Immature natural killer cell (primary cell): ENCODE measurements at regions not wholly inside any gene's neighbourhood (a gene's known extent, or its start where the extent isn't known, plus 50 kb on each side); places are given as distances from the start of the nearest gene placed in this dataset.
"Not testable (repeated sequence)": the region's sequence is repeated elsewhere in the genome, so short reads cannot be mapped to it uniquely, and the experiment has no call there.

Source experiments
- DNase-seq, 3 donors: peaks; one replicate each; pipeline ENCODE4 v3.0.0; 2022; ENCODE audit warnings: mixed read lengths in 1 of 3
- H3K27ac Mint-ChIP-seq, 6 donors: one replicate each; pipeline ENCODE4 v1.8.0; 2020; ENCODE audit warnings: mixed read lengths in 6 of 6, mild to moderate bottlenecking in 5 of 6, inconsistent platforms in 4 of 6, moderate library complexity in 3 of 6
- H3K27me3 Mint-ChIP-seq, 3 donors: one replicate each; pipeline ENCODE4 v1.8.0; 2020 to 2021; ENCODE audit warnings: low read depth in 3 of 3, mild to moderate bottlenecking in 3 of 3, mixed read lengths in 3 of 3, moderate library complexity in 3 of 3, inconsistent platforms in 1 of 3
- H3K36me3 Mint-ChIP-seq, 3 donors: one replicate each; pipeline ENCODE4 v1.8.0; 2020; ENCODE audit warnings: mixed read lengths in 3 of 3, inconsistent platforms in 2 of 3, mild to moderate bottlenecking in 2 of 3
- H3K4me1 Mint-ChIP-seq, 2 donors: one replicate each; pipeline ENCODE4 v1.8.0; 2020; ENCODE audit warnings: inconsistent platforms in 2 of 2, mild to moderate bottlenecking in 2 of 2, mixed read lengths in 2 of 2, moderate library complexity in 1 of 2
- H3K4me3 Mint-ChIP-seq, 5 donors: one replicate each; pipeline ENCODE4 v1.8.0; 2020; ENCODE audit warnings: mild to moderate bottlenecking in 5 of 5, mixed read lengths in 5 of 5, inconsistent platforms in 3 of 5, moderate library complexity in 3 of 5
- H3K9me3 Mint-ChIP-seq, 6 donors: one replicate each; pipeline ENCODE4 v1.8.0; 2020; ENCODE audit warnings: mild to moderate bottlenecking in 6 of 6, mixed read lengths in 6 of 6, inconsistent platforms in 4 of 6, moderate library complexity in 3 of 6

GRCh38 chr5:88657136-88657535 is 225.8 kb downstream of the MEF2C start:
- H3K27me3 Mint-ChIP-seq = peaks cover 32 to 42% (median 41%) of the 10 kb centered on the region in 3 donors
- H3K9me3 Mint-ChIP-seq = peaks cover 2 to 21% (median 7%) of the 10 kb centered on the region in 6 donors
- no peak overlapping the region for H3K4me3 Mint-ChIP-seq
- H3K36me3 Mint-ChIP-seq = peaks cover 0 to 4% (median 0%) of the 10 kb centered on the region in 3 donors
- H3K4me1 Mint-ChIP-seq = peaks cover 14 to 25% of the 10 kb centered on the region in 2 donors
- H3K27ac Mint-ChIP-seq = no peak overlapping the region
- no peak for DNase-seq

GRCh38 chr5:88656221-88656950 is 226.6 kb downstream of the MEF2C start:
- peaks cover 0 to 2% (median 0%) of the 10 kb centered on the region in 3 donors for H3K36me3 Mint-ChIP-seq
- no peak for DNase-seq
- no peak overlapping the region for H3K27ac Mint-ChIP-seq
- peaks cover 12 to 20% of the 10 kb centered on the region in 2 donors for H3K4me1 Mint-ChIP-seq
- H3K9me3 Mint-ChIP-seq = peaks cover 1 to 19% (median 4%) of the 10 kb centered on the region in 6 donors
- peaks cover 28 to 39% (median 38%) of the 10 kb centered on the region in 3 donors for H3K27me3 Mint-ChIP-seq
- no peak overlapping the region for H3K4me3 Mint-ChIP-seq

- peaks cover 13 to 21% (median 17%) of the 10 kb centered on the region in 3 donors for H3K27me3 Mint-ChIP-seq
- H3K9me3 Mint-ChIP-seq = peaks cover 0 to 11% (median 2%) of the 10 kb centered on the region in 6 donors
- no peaks in the 10 kb centered on the region for H3K4me1 Mint-ChIP-seq
- no peak overlapping the region for H3K4me3 Mint-ChIP-seq
- DNase-seq = no peak
- H3K36me3 Mint-ChIP-seq = no peaks in the 10 kb centered on the region
- no peak overlapping the region for H3K27ac Mint-ChIP-seq
Measured at GRCh38 chr5:88653471-88653870, 229.5 kb downstream of the MEF2C start.

GRCh38 chr5:88647901-88648300 is 235.1 kb downstream of the MEF2C start:
- peaks cover 6 to 9% (median 8%) of the 10 kb centered on the region in 3 donors for H3K27me3 Mint-ChIP-seq
- no peaks in the 10 kb centered on the region for H3K36me3 Mint-ChIP-seq
- peaks cover 0 to 4% (median 0%) of the 10 kb centered on the region in 6 donors for H3K9me3 Mint-ChIP-seq
- no peak for DNase-seq
- no peak overlapping the region for H3K27ac Mint-ChIP-seq
- H3K4me1 Mint-ChIP-seq = no peaks in the 10 kb centered on the region
- H3K4me3 Mint-ChIP-seq = no peak overlapping the region

- Mint-ChIP-seq H3K27ac (no peak overlapping the region), H3K4me1 (no peaks in the 10 kb centered on the region), H3K4me3 (no peak overlapping the region), H3K36me3 (no peaks in the 10 kb centered on the region), H3K27me3 (peaks cover 3 to 6% (median 4%) of the 10 kb centered on the region in 3 donors), H3K9me3 (peaks cover 0 to 1% (median 0%) of the 10 kb centered on the region in 6 donors)
- DNase-seq = no peak
Measured at GRCh38 chr5:88646866-88647265, 236.1 kb downstream of the MEF2C start.

GRCh38 chr5:88644676-88645075 is 238.3 kb downstream of the MEF2C start:
- Mint-ChIP-seq H3K4me3 (no peak overlapping the region), H3K9me3 (peaks cover 0 to 1% (median 0%) of the 10 kb centered on the region in 6 donors), H3K4me1 (no peaks in the 10 kb centered on the region), H3K27me3 (peaks cover 1 to 4% (median 2%) of the 10 kb centered on the region in 3 donors), H3K36me3 (no peaks in the 10 kb centered on the region), H3K27ac (no peak overlapping the region)
- no peak for DNase-seq

- Mint-ChIP-seq H3K4me3 (no peak overlapping the region), H3K36me3 (no peaks in the 10 kb centered on the region), H3K27ac (no peak overlapping the region), H3K27me3 (peaks cover 1 to 5% (median 2%) of the 10 kb centered on the region in 3 donors), H3K9me3 (peaks cover 0 to 1% (median 0%) of the 10 kb centered on the region in 6 donors), H3K4me1 (no peaks in the 10 kb centered on the region)
- DNase-seq = no peak
Measured at GRCh38 chr5:88643315-88643714, 239.7 kb downstream of the MEF2C start.

- DNase-seq = no peak
- no peaks in the 10 kb centered on the region for H3K9me3 Mint-ChIP-seq
- H3K4me1 Mint-ChIP-seq = no peaks in the 10 kb centered on the region
- H3K27me3 Mint-ChIP-seq = peaks cover 0 to 7% (median 0%) of the 10 kb centered on the region in 3 donors
- H3K4me3 Mint-ChIP-seq = no peak overlapping the region
- H3K36me3 Mint-ChIP-seq = no peaks in the 10 kb centered on the region
- H3K27ac Mint-ChIP-seq = no peak overlapping the region
Measured at GRCh38 chr5:88634014-88634413, 249.0 kb downstream of the MEF2C start.

- H3K27ac Mint-ChIP-seq, DNase-seq, H3K4me1 Mint-ChIP-seq, H3K27me3 Mint-ChIP-seq, H3K36me3 Mint-ChIP-seq, H3K4me3 Mint-ChIP-seq: not testable (repeated sequence)
- H3K9me3 Mint-ChIP-seq = peaks cover 0 to 16% (median 4%) of the 10 kb centered on the region in 6 donors
Measured at GRCh38 chr5:88622890-88623289, 260.1 kb downstream of the MEF2C start.

GRCh38 chr5:88615767-88616166 is 267.2 kb downstream of the MEF2C start:
- not testable (repeated sequence) for H3K4me1 Mint-ChIP-seq, H3K27ac Mint-ChIP-seq, H3K36me3 Mint-ChIP-seq

GRCh38 chr5:88613051-88613450 is 269.9 kb downstream of the MEF2C start:
- peaks cover 0 to 8% (median 4%) of the 10 kb centered on the region in 3 donors for H3K27me3 Mint-ChIP-seq

More at GRCh38 chr5:88615767-88616166, 267.2 kb downstream of the MEF2C start:
- not testable (repeated sequence) for H3K27me3 Mint-ChIP-seq, H3K4me3 Mint-ChIP-seq, DNase-seq
- H3K9me3 Mint-ChIP-seq = peaks cover 0 to 17% (median 10%) of the 10 kb centered on the region in 6 donors

GRCh38 chr5:88610586-88610985 is 272.4 kb downstream of the MEF2C start:
- no peak for DNase-seq
- no peak overlapping the region for H3K27ac Mint-ChIP-seq
- H3K27me3 Mint-ChIP-seq = peaks cover 0 to 8% (median 6%) of the 10 kb centered on the region in 3 donors
- H3K9me3 Mint-ChIP-seq = peaks cover 0 to 9% (median 5%) of the 10 kb centered on the region in 6 donors
- H3K4me1 Mint-ChIP-seq = no peaks in the 10 kb centered on the region
- no peak overlapping the region for H3K4me3 Mint-ChIP-seq
- H3K36me3 Mint-ChIP-seq = no peaks in the 10 kb centered on the region

More at GRCh38 chr5:88613051-88613450, 269.9 kb downstream of the MEF2C start:
- no peak for DNase-seq
- Mint-ChIP-seq H3K36me3 (no peaks in the 10 kb centered on the region), H3K9me3 (peaks cover 0 to 13% (median 7%) of the 10 kb centered on the region in 6 donors), H3K27ac (no peak overlapping the region), H3K4me3 (no peak overlapping the region), H3K4me1 (no peaks in the 10 kb centered on the region)

GRCh38 chr5:88607492-88607891 is 275.5 kb downstream of the MEF2C start:
- no peaks in the 10 kb centered on the region for H3K9me3 Mint-ChIP-seq
- H3K27me3 Mint-ChIP-seq = peaks cover 3 to 10% (median 9%) of the 10 kb centered on the region in 3 donors
- H3K4me1 Mint-ChIP-seq = no peaks in the 10 kb centered on the region
- H3K4me3 Mint-ChIP-seq = no peak overlapping the region
- no peaks in the 10 kb centered on the region for H3K36me3 Mint-ChIP-seq
- no peak for DNase-seq
- no peak overlapping the region for H3K27ac Mint-ChIP-seq

- H3K27ac Mint-ChIP-seq = no peak overlapping the region
- no peak for DNase-seq
- no peaks in the 10 kb centered on the region for H3K36me3 Mint-ChIP-seq
- no peaks in the 10 kb centered on the region for H3K4me1 Mint-ChIP-seq
- peaks cover 3 to 10% (median 9%) of the 10 kb centered on the region in 3 donors for H3K27me3 Mint-ChIP-seq
- H3K4me3 Mint-ChIP-seq = no peak overlapping the region
- H3K9me3 Mint-ChIP-seq = peaks cover 0 to 4% (median 0%) of the 10 kb centered on the region in 6 donors
Measured at GRCh38 chr5:88606626-88607025, 276.4 kb downstream of the MEF2C start.
